Mesodermal cell (in vitro differentiated cells): ENCODE measurements at regions not wholly inside any gene's neighbourhood (a gene's known extent, or its start where the extent isn't known, plus 50 kb on each side); places are given as distances from the start of the nearest gene placed in this dataset.
A peak's percentile ranks its signal among the peaks of the same experiment; 100 is the strongest.
"Not testable (repeated sequence)": the region's sequence is repeated elsewhere in the genome, so short reads cannot be mapped to it uniquely, and the experiment has no call there.

Experiments
- H3K27ac ChIP-seq: 2 replicates; pipeline ENCODE4 v1.7.0; 2013; ENCODE audit warnings: mild to moderate bottlenecking, low read depth, low read length, moderate library complexity; ENCODE audit not compliant: severe bottlenecking
- H3K36me3 ChIP-seq: 2 replicates; pipeline ENCODE4 v1.7.1; 2013; ENCODE audit warnings: mild to moderate bottlenecking, low read length, moderate library complexity; ENCODE audit not compliant: control insufficient read depth, insufficient read depth
- H3K4me1 ChIP-seq: one replicate; pipeline ENCODE4 v1.7.1; 2013; ENCODE audit warnings: mild to moderate bottlenecking, low read length; ENCODE audit not compliant: insufficient read depth, control insufficient read depth, poor library complexity, severe bottlenecking
- H3K4me3 ChIP-seq: 2 replicates; pipeline ENCODE4 v1.7.0; 2013; ENCODE audit warnings: low read length, control low read depth, mild to moderate bottlenecking; ENCODE audit not compliant: insufficient read depth, poor library complexity, severe bottlenecking; ENCODE audit errors: extremely low read depth
- H3K9me3 ChIP-seq: 2 replicates; pipeline ENCODE4 v1.7.1; 2013; ENCODE audit warnings: mild to moderate bottlenecking, low read length, moderate library complexity; ENCODE audit not compliant: control insufficient read depth
- WGBS, 2 experiments: methylation state at CpG; one replicate each; pipeline ENCODE4 v1.1.5; 2013; ENCODE audit warnings: missing lambda C conversion rate in 2 of 2; ENCODE audit not compliant: insufficient coverage in 2 of 2; 5-methylcytosine and 5-hydroxymethylcytosine counted together

DNA sequence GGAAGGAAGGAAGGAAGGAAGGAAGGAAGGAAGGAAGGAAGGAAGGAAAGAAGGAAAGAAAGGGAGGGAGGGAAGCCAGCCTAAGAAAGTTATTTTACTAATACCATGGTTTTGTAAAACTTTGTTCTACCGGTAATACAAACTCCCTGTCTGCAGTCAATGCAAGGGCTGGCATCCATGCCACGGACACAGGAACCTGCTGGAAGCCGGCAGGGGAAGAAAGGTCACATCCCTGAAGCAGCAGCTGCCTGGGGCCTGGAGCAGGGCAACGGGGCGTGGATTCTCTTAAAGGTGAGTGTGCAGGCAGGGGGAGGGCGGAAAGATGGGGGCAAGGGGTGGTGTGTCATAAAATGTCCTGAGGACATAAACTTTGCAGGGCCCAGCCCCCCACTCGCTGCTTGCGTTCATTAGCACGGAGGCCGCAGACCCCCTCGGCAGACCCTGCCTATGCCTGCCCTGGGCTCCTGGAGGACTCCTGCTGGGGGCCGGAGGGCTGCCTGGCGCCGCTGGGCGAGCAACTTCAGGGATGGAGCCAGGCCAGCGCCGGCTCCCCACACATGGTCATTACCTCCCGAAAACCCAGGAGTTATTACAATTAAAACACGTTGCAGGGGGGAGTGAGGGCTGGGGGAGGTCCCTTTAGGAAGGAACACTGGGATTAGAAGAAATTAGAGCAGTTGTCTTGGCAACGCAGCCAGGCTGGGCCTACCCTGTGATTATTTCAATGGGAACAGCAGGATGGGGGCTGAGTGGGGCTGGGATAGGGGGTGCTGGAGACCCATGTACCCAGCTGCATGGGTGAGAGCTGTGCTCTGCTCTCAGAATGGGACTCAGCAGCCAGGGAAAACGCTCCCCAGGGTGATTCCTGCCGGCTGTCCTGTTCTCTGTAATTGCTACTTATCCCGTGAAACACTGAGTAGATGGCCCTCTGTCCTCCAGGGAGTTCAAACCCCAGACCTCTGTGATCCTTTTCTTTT is 257.9 kb downstream of the SOX9 start:
- Histone ChIP-seq H3K4me3 (no peak overlapping the region), H3K36me3 (no peaks in the 10 kb centered on the region), H3K27ac (no peak overlapping the region), H3K9me3 (no peaks in the 10 kb centered on the region), H3K4me1 (peaks cover 20% of the 10 kb centered on the region)
- 83 to 85% methylated on average over 17 to 20 of the region's 23 CpGs for WGBS, 2 experiments

DNA sequence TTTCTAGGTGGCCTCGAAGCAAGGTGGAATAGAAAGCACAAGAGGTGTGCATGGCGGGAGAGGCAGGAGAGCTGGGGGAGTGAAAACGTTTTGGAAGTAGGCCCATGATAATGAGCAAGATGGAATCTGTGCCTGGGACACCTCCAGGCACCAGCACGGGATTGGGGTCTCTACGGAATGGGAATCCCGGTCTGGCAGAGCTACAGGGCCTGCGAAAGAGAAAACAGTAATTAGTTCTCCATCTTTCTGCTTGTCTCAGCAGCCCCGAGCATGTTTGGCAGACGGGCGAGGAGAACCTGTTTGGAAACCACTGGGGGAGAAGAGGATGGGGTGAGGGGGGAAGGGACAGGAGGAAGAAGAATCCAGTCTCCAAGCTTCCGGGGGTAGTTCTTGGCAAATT is 258.7 kb downstream of the SOX9 start:
- no peaks in the 10 kb centered on the region for H3K9me3 ChIP-seq
- 88 to 94% methylated on average over 9 to 11 of the region's 11 CpGs for WGBS, 2 experiments
- H3K4me1 ChIP-seq = peaks cover 15% of the 10 kb centered on the region
- H3K27ac ChIP-seq = no peak overlapping the region
- no peak overlapping the region for H3K4me3 ChIP-seq
- H3K36me3 ChIP-seq = no peaks in the 10 kb centered on the region

DNA sequence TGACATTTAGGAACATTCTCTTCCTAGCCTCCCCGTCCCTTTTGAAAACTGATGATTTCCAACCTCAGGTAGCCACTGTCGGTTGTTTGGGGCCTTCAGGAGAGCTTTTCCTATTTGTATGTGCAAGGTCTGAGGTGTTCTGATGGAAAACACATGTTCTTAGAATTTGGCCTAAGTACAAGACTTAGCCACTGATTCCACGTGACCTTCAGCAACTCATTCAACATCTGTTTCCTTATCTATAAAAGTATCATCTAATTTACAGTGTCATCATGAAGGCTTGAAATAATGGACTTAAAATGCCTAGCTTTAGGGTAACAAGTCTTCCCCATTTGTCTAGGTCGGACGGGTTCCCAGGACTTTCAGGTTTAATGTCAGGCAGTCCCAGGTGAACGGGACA is 259.3 kb downstream of the SOX9 start:
- Histone ChIP-seq H3K4me1 (peaks cover 15% of the 10 kb centered on the region), H3K9me3 (no peaks in the 10 kb centered on the region), H3K4me3 (no peak overlapping the region), H3K27ac (no peak overlapping the region), H3K36me3 (no peaks in the 10 kb centered on the region)
- WGBS, 2 experiments = 94 to 100% methylated on average over 1 to 3 of the region's 6 CpGs

DNA sequence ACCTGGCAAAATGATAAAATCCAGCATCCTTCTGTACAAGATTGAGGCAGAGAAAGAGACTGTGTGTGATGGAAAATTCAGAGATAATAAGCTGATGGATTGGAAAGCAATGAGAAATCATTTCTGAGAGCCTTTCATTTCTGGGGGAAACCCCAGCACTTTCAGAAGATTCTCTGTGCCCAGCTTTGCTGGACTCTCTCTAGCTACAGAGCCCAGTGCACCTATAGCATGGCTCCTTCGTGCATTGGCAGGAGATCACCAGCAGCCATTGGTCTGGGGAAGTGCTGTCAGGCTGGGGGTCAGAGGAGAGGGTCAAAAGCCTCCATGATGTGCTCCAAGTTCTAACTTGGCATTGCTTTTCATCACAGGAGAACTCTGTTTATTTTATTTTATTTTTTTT is 259.9 kb downstream of the SOX9 start:
- Histone ChIP-seq H3K4me3 (no peak overlapping the region), H3K4me1 (peaks cover 15% of the 10 kb centered on the region), H3K36me3 (no peaks in the 10 kb centered on the region), H3K9me3 (no peaks in the 10 kb centered on the region), H3K27ac (no peak overlapping the region)
- WGBS, 2 experiments = 100% methylated on average over 1 of the region's 1 CpG; no CpG with 5 or more reads in 1 of the 2 experiments

DNA sequence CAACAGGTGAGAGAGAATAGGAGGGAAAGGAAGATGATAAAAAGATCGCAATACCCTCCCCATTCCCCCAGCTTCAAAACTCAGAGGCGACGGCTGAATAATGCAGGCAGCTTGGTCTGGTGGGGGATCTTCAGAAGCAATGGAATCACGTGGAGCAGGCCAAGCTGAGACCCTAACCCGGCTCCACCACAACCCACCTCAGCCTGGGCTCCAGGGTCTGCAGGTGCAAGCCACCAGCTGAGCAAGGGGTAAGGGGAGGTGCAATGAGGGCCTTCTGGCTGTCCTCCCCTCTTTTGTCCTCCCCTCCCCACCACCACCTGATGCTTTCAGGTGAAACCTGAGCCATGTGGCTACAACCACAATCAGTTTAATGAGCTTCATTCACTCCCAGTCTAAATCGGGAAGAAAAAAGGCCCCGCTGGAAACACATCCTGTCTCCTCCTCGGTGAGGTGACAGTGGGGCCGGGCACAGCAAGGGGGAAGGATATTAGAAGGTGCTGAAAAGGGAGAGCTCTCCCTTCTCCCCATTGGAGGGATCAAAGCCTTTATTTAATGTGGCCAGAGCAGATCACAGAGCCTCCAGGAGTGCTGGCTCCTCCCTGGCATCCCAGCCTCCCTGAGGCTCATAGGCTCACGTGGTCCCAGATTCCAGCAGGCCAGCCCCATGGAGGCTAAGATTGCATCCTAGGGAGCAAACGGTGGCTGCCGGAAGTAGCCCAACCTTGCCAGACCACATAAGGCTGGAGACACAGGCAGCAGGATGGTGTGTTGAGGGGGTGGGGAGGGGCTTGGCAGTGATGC is 261.0 kb downstream of the SOX9 start:
- Histone ChIP-seq H3K4me1 (peaks cover 25% of the 10 kb centered on the region), H3K36me3 (no peaks in the 10 kb centered on the region), H3K4me3 (no peak overlapping the region), H3K9me3 (no peaks in the 10 kb centered on the region), H3K27ac (no peak overlapping the region)
- WGBS, 2 experiments = 13 to 29% methylated on average over 3 to 6 of the region's 12 CpGs

DNA sequence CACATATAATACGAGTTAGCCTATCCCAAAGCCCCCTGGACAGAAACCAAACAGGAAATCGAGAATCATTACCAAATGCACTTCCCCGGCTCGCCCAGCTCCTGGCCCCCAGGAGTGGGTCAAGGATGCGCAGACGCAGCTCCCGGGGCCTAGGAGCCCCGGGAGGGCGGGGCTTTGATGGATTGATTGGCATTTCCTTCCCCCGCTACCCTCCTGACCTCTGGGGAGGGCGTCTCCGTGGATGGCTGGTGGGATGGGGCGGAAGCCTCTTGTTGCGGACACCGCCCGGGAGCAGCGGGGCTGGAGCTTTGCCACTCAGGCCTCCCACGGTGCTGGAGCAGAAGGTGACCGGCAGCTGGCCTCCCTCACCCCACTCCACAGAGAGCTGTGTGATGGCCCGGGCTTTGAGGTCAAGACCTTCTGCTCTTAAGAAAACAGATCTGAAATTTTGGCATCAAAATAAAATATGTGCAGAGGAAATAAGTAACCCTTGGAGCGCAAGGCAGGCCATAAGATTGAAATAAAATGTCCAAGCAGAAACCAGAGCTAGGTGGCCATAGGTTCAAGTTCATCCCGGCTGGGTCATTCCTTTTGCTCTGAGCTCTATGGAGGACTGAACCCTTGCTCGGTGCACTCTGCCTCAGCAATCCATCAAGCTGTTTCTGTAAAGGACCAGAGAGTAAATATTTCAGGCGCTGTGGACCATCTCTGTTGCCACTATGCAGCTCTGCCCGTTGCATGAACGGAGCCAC is 262.3 kb downstream of the SOX9 start:
- Histone ChIP-seq H3K27ac (no peak overlapping the region), H3K4me3 (no peak overlapping the region), H3K4me1 (peaks cover 39% of the 10 kb centered on the region), H3K36me3 (no peaks in the 10 kb centered on the region), H3K9me3 (no peaks in the 10 kb centered on the region)
- WGBS, 2 experiments = 68 to 71% methylated on average over 17 to 23 of the region's 26 CpGs

DNA sequence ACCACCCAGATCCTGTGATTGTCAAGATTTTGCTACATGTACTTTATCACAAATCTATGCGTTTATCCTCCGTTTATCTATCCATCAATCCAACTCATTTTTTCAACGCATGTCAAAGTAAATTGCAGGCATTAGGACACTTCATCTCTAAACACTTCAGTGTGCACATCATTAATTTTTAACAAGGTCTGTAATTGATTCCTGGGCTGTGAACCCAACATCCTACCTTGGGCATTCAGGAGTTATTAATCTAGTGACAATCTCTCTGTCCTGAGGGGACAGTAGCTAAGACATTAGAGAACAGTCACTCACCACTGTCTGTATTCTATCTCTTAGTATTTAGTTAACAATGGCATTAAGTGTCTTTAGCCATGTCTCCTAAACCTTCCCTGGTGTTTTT is 264.7 kb downstream of the SOX9 start:
- Histone ChIP-seq H3K27ac (no peak overlapping the region), H3K9me3 (no peaks in the 10 kb centered on the region), H3K4me1 (peaks cover 45% of the 10 kb centered on the region), H3K4me3 (no peak overlapping the region), H3K36me3 (no peaks in the 10 kb centered on the region)
- WGBS, 2 experiments = 78 to 85% methylated on average over 3 of the region's 3 CpGs

DNA sequence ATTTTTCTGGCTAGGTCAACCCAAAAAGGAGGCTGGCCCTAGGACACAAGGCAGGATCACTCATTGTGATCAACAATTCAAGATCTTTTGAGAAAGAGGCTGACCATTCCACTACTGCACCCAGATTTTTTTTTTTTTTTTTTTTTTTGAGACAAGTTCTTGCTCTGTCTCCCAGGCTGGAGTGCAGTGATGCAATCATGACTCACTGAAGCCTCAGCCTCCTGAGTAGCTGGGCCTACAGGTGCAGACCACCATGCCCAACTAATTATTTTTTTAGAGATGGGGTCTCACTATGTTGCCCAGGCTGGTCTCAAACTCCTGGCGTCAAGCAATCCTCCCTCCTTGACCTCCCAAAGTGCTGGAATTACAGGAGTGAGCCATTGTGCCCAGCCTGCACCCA is 265.4 kb downstream of the SOX9 start:
- not testable (repeated sequence) for H3K27ac ChIP-seq, H3K36me3 ChIP-seq, H3K4me3 ChIP-seq, H3K9me3 ChIP-seq
- H3K4me1 ChIP-seq = peaks cover 50% of the 10 kb centered on the region
- WGBS, 2 experiments = 88 to 100% methylated on average over 1 of the region's 1 CpG

DNA sequence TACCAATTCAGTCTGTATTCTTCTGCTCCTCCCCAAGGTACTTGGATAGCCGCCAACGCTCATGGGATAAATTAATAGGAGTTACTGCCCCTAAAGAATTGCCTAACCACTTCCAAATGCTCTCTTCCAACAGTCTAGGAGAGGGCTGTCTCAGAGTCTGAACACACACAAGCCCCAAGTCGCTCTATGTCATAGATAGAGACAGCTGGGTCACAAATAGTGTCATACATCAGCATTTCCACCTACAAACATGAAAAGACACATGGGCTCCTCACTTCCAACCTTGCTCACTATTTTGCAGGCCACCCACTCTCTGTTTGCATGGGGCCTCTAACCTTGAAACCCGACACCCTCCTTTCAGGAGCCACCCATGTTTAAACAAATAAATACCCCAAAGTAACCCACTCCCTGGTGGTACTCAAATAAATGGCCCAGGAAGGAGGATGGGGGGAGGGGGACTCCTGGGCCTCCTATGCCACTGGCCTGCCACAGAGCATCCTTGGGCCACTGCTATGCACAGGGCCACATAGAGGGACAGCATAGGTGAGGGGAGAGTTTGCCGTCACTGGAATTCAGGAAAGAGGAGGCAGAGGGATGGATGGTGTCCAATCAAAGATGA is 265.9 kb downstream of the SOX9 start:
- 75 to 83% methylated on average over 2 to 5 of the region's 5 CpGs for WGBS, 2 experiments
- H3K9me3 ChIP-seq = no peaks in the 10 kb centered on the region
- peaks cover 56% of the 10 kb centered on the region for H3K4me1 ChIP-seq
- no peaks in the 10 kb centered on the region for H3K36me3 ChIP-seq
- H3K27ac ChIP-seq = no peak overlapping the region
- no peak overlapping the region for H3K4me3 ChIP-seq

DNA sequence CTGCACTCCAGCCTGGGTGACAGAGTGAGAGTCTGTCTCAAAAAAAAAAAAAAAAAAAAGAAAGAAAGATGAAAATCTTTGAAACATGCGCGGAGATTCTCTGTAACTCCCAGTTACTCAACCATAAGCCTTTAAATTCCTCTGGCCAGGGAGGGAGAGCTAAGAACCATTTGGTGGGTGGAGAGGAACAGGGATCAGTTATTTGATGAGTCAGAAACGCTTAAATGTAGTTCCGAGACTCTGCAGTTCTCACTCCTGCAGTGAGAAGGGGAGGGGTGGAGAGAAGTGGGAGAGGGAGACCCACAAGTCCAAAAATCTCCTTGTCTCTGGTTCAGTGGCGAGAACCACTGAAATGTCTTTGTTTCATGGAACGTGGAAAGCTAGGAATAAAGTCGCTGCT is 266.7 kb downstream of the SOX9 start:
- H3K27ac ChIP-seq = peak overlapping the region; percentile 31

More for the DNA sequence above, 266.7 kb downstream of the SOX9 start:
- Histone ChIP-seq H3K4me3 (no peak overlapping the region), H3K36me3 (no peaks in the 10 kb centered on the region), H3K4me1 (peaks cover 60% of the 10 kb centered on the region), H3K9me3 (no peaks in the 10 kb centered on the region)
- 48 to 51% methylated on average over 4 to 5 of the region's 7 CpGs for whole genome bisulfite sequencing, 2 experiments
